T-helper 2 cell treated with Interferon-gamma antibody and Interleukin-4, amounts not matched to agents 100 ng/mL and 5 ng/mL, for 36 hours (primary cell): ENCODE measurements at regions not wholly inside any gene's neighbourhood (a gene's known extent, or its start where the extent isn't known, plus 50 kb on each side); places are given as distances from the start of the nearest gene placed in this dataset.
"Not testable (repeated sequence)": the region's sequence is repeated elsewhere in the genome, so short reads cannot be mapped to it uniquely, and the experiment has no call there.

Experiments
- intact Hi-C: fragments of 100-400 bp; cut with micrococcal nuclease; formaldehyde crosslinking; loops from one replicate; pipeline ENCODE4 v1.15.1; 2023

- intact Hi-C loops: no loop called here
Observed at GRCh38 chr11:129723761-129724162, 91.9 kb upstream of the TMEM45B start.

GRCh38 chr11:129724866-129725265, 90.8 kb upstream of the TMEM45B start:
- intact Hi-C loops: no loop called here

- intact Hi-C loops: no loop called here
Observed at GRCh38 chr11:129726179-129726578, 89.5 kb upstream of the TMEM45B start.

GRCh38 chr11:129728581-129728980, 87.1 kb upstream of the TMEM45B start:
- intact Hi-C loops: no loop called here

GRCh38 chr11:129729216-129729615, 86.4 kb upstream of the TMEM45B start:
- intact Hi-C loops: no loop called here

GRCh38 chr11:129729823-129730222, 85.8 kb upstream of the TMEM45B start:
- intact Hi-C loops: no loop called here

GRCh38 chr11:129731316-129731715, 84.3 kb upstream of the TMEM45B start:
- intact Hi-C loops: no loop called here

- intact Hi-C loops: no loop called here
Observed at GRCh38 chr11:129732941-129733340, 82.7 kb upstream of the TMEM45B start.

GRCh38 chr11:129733384-129733783, 82.3 kb upstream of the TMEM45B start:
- intact Hi-C loops: no loop called here

GRCh38 chr11:129733981-129734380, 81.7 kb upstream of the TMEM45B start:
- intact Hi-C loops: no loop called here

GRCh38 chr11:129734654-129735053, 81.0 kb upstream of the TMEM45B start:
- intact Hi-C loops: no loop called here

- intact Hi-C loops: no loop called here
Observed at GRCh38 chr11:129737831-129738230, 77.8 kb upstream of the TMEM45B start.

GRCh38 chr11:129738242-129738641, 77.4 kb upstream of the TMEM45B start:
- intact Hi-C loops: no loop called here

GRCh38 chr11:129739339-129739738, 76.3 kb upstream of the TMEM45B start:
- intact Hi-C loops: no loop called here

- intact Hi-C loops: no loop called here
Observed at GRCh38 chr11:129740125-129740719, 75.4 kb upstream of the TMEM45B start.

GRCh38 chr11:129743112-129743815, 72.4 kb upstream of the TMEM45B start:
- intact Hi-C loops: no loop called here

GRCh38 chr11:129747071-129747470, 68.6 kb upstream of the TMEM45B start:
- intact Hi-C loops: no loop called here

- intact Hi-C loops: no loop called here
Observed at GRCh38 chr11:129749141-129749540, 66.5 kb upstream of the TMEM45B start.

- intact Hi-C loops: loop anchor here (1.0 kb wide), 2 partner anchors 386 to 633 kb away; no protein-coding TSS in a partner anchor
Observed at GRCh38 chr11:129750343-129751292, 65.0 kb upstream of the TMEM45B start.

- intact Hi-C loops: loop anchor here (1.0 kb wide), 2 partner anchors 387 to 634 kb away; no protein-coding TSS in a partner anchor
Observed at GRCh38 chr11:129751511-129751910, 64.1 kb upstream of the TMEM45B start.

GRCh38 chr11:129763569-129763968, 52.1 kb upstream of the TMEM45B start:
- intact Hi-C loops: not testable (repeated sequence)

GRCh38 chr11:129764204-129764603, 51.4 kb upstream of the TMEM45B start:
- intact Hi-C loops: not testable (repeated sequence)
